Spleen (tissue), 11 donors: ENCODE measurements at regions not wholly inside any gene's neighbourhood (a gene's known extent, or its start where the extent isn't known, plus 50 kb on each side); places are given as distances from the start of the nearest gene placed in this dataset.

Experiments
- DNase-seq: peaks from one replicate; pipeline ENCODE4 v3.0.0-alpha.2; 2020
- H3K27ac ChIP-seq, 8 donors: fragments of 200-600 bp; sonication (generic) in 7 of 8; 1 replicate in 4 of 8; 2 replicates in 4 of 8; pipeline versions ENCODE4 v1.5.0 to v1.8.0; 2016 to 2021; ENCODE audit warnings: inconsistent platforms in 4 of 8, mild to moderate bottlenecking in 4 of 8, moderate library complexity in 1 of 8
- H3K27me3 ChIP-seq, 7 donors: fragments of 200-600 bp; sonication (generic) in 6 of 7; replicated peaks in 1 of 7; 1 replicate in 4 of 7; 2 replicates in 3 of 7; pipeline versions ENCODE4 v1.5.0 to v1.8.0; 2016 to 2021; ENCODE audit warnings: inconsistent platforms in 3 of 7, mild to moderate bottlenecking in 1 of 7
- H3K36me3 ChIP-seq, 6 donors: fragments of 200-600 bp; sonication (generic) in 5 of 6; 1 replicate in 4 of 6; 2 replicates in 2 of 6; pipeline versions ENCODE4 v1.5.0 to v1.8.0; 2016 to 2021; ENCODE audit warnings: inconsistent platforms in 2 of 6
- H3K4me1 ChIP-seq, 6 donors: fragments of 200-600 bp; sonication (generic) in 5 of 6; 1 replicate in 3 of 6; 2 replicates in 3 of 6; pipeline versions ENCODE4 v1.5.0 to v1.8.0; 2016 to 2021; ENCODE audit warnings: inconsistent platforms in 3 of 6
- H3K4me3 ChIP-seq, 8 donors: fragments of 200-600 bp; sonication (generic) in 7 of 8; 1 replicate in 4 of 8; 2 replicates in 4 of 8; pipeline versions ENCODE4 v1.5.0 to v1.8.0; 2016 to 2021; ENCODE audit warnings: inconsistent platforms in 4 of 8, mild to moderate bottlenecking in 4 of 8, moderate library complexity in 2 of 8
- H3K9me3 ChIP-seq, 8 donors: fragments of 200-600 bp; sonication (generic) in 7 of 8; 1 replicate in 4 of 8; 2 replicates in 4 of 8; pipeline versions ENCODE4 v1.5.0 to v1.8.0; 2016 to 2021; ENCODE audit warnings: inconsistent platforms in 4 of 8
- CTCF ChIP-seq, 11 experiments: fragments of 200-600 bp in 7 of 11; fragments of 450-650 bp in 4 of 11; sonication (generic) in 4 of 11; IDR thresholded peaks in 8 of 11; conservative IDR thresholded peaks in 3 of 11; 1 replicate in 7 of 11; 2 replicates in 4 of 11; pipeline versions ENCODE4 v1.4.0 to v1.8.0; 2016 to 2021; ENCODE audit warnings: antibody characterized with exemption in 11 of 11, inconsistent platforms in 4 of 11, mild to moderate bottlenecking in 1 of 11
- POLR2A ChIP-seq, 3 donors: fragments of 450-650 bp; IDR thresholded peaks; one replicate each; pipeline ENCODE4 v1.5.1; 2017; ENCODE audit warnings: antibody characterized with exemption in 3 of 3, mild to moderate bottlenecking in 1 of 3
- POLR2AphosphoS5 ChIP-seq, 3 donors: sonication (generic); formaldehyde crosslinking; IDR thresholded peaks; one replicate each; pipeline ENCODE4 v1.5.1; 2017; ENCODE audit warnings: antibody characterized with exemption in 3 of 3
- WGBS, 5 donors: extraction: QIAGEN DNeasy Blood & Tissue Kit in 3 of 5; methylation state at CpG; one replicate each; pipeline versions ENCODE4 v1.1.5 to v1.1.7; 2013 to 2018; 5-methylcytosine and 5-hydroxymethylcytosine counted together
- intact Hi-C: fragments of 100-400 bp; cut with DNase I; formaldehyde crosslinking; loops from one replicate; pipeline ENCODE4 v1.15.0; 2023; ENCODE audit warnings: low total_unique reads
- donor health status: healthy with polysubstance abuse.
- donor health status: DM: no; HTN: no; CAD: no; lungs with moderate emphysema.
- donor health status: DM: no; HTN: no; CAD: no.
- donor health status: Bipolar disorder and iron deficiency.
- donor health status: healthy.
- donor health status: DM: no; HTN: no; CAD: no.
- donor health status: DM: yes; HTN: yes; CAD: no.

- Histone ChIP-seq H3K4me1 (peaks cover 0 to 6% (median 0%) of the 10 kb centered on the region in 6 donors), H3K27me3 (no peaks in the 10 kb centered on the region), H3K9me3 (peaks cover 0 to 5% (median 0%) of the 10 kb centered on the region in 8 donors), H3K36me3 (no peaks in the 10 kb centered on the region), H3K4me3 (peak overlapping the region in 1 of 8 donors; percentile 39), H3K27ac (peak overlapping the region in 3 of 8 donors; percentile 62 to 73 (median 66))
- WGBS, 5 donors: 59 to 94% (median 80%) methylated on average over 3 of the region's 3 CpGs
- intact Hi-C loops: no loop called here
- no peak for TF ChIP-seq POLR2A (IDR thresholded peaks at IDR 0.05)
- no peak for TF ChIP-seq CTCF (IDR thresholded peaks at IDR 0.05 in 8 of 11, conservative IDR thresholded peaks at IDR 0.05 in 3 of 11)
- no peak for TF ChIP-seq POLR2AphosphoS5 (IDR thresholded peaks at IDR 0.05)
- DNase-seq: no peak
Observed at GRCh38 chr19:30790056-30790680, 418.0 kb downstream of the ZNF536 start.

GRCh38 chr19:30788105-30788765, 416.1 kb downstream of the ZNF536 start:
- H3K27me3 ChIP-seq: peaks cover 0 to 9% (median 0%) of the 10 kb centered on the region in 7 donors
- TF ChIP-seq CTCF (IDR thresholded peaks at IDR 0.05 in 8 of 11, conservative IDR thresholded peaks at IDR 0.05 in 3 of 11) (no peak), POLR2AphosphoS5 (IDR thresholded peaks at IDR 0.05) (no peak), POLR2A (IDR thresholded peaks at IDR 0.05) (no peak)
- intact Hi-C loops: no loop called here
- H3K4me1 ChIP-seq: peaks cover 0 to 6% (median 0%) of the 10 kb centered on the region in 6 donors
- peaks cover 0 to 5% (median 0%) of the 10 kb centered on the region in 8 donors for H3K9me3 ChIP-seq
- no peak overlapping the region for H3K27ac ChIP-seq
- 80 to 93% (median 84%) methylated on average over 5 of the region's 5 CpGs for WGBS, 5 donors
- H3K36me3 ChIP-seq: no peaks in the 10 kb centered on the region
- no peak for DNase-seq
- H3K4me3 ChIP-seq: no peak overlapping the region

- intact Hi-C loops: no loop called here
- H3K27me3 ChIP-seq: peaks cover 0 to 13% (median 0%) of the 10 kb centered on the region in 7 donors
- TF ChIP-seq POLR2A (IDR thresholded peaks at IDR 0.05) (no peak), POLR2AphosphoS5 (IDR thresholded peaks at IDR 0.05) (no peak), CTCF (IDR thresholded peaks at IDR 0.05 in 8 of 11, conservative IDR thresholded peaks at IDR 0.05 in 3 of 11) (no peak)
- no peak overlapping the region for H3K27ac ChIP-seq
- H3K9me3 ChIP-seq: peaks cover 0 to 5% (median 0%) of the 10 kb centered on the region in 8 donors
- peaks cover 0 to 6% (median 0%) of the 10 kb centered on the region in 6 donors for H3K4me1 ChIP-seq
- H3K4me3 ChIP-seq: no peak overlapping the region
- DNase-seq: no peak
- WGBS, 5 donors: 63 to 83% (median 66%) methylated on average over 5 of the region's 5 CpGs
- no peaks in the 10 kb centered on the region for H3K36me3 ChIP-seq
Observed at GRCh38 chr19:30785458-30786137, 413.4 kb downstream of the ZNF536 start.
